ENCODE measurements at regions not wholly inside any gene's neighbourhood (a gene's known extent, or its start where the extent isn't known, plus 50 kb on each side); places are given as distances from the start of the nearest gene placed in this dataset.
A peak's percentile ranks its signal among the peaks of the same experiment; 100 is the strongest.

GRCh38 chrX:38899650-38900049, 98.4 kb downstream of the MID1IP1 start:
- TF ChIP-seq EZH2 (IDR thresholded peaks at IDR 0.05; ENCODE audit: borderline replicate concordance, low read length) (no peak), CTCF (IDR thresholded peaks at IDR 0.05; ENCODE audit: low read length) (no peak)
- H4K20me1 ChIP-seq (ENCODE audit: insufficient read depth, low read length), result no peaks in the 10 kb centered on the region
- H3K27me3 ChIP-seq (ENCODE audit: insufficient read depth, low read length), result no peaks in the 10 kb centered on the region
- H3K9me2 ChIP-seq (ENCODE audit: low read depth, low read length), result no peaks in the 10 kb centered on the region
- no peaks in the 10 kb centered on the region for H3F3A ChIP-seq (ENCODE audit: insufficient read depth, low read length)
- H3K36me3 ChIP-seq (ENCODE audit: insufficient read depth, low read length), result no peaks in the 10 kb centered on the region
- peaks cover 70% of the 10 kb centered on the region for H3K4me1 ChIP-seq (ENCODE audit: insufficient read depth, low read length, severe bottlenecking)
- H3K4me3 ChIP-seq (ENCODE audit: low read depth, low read length, poor library complexity, severe bottlenecking), result no peak overlapping the region
- no peak overlapping the region for H2AFZ ChIP-seq (ENCODE audit: low read length)
- no peak overlapping the region; the same call in 1 of the 2 replicates for H3K9ac ChIP-seq (ENCODE audit: low read length)
- H3K4me2 ChIP-seq (ENCODE audit: low read length), result no peak overlapping the region; the same call in 1 of the 2 replicates
- H3K9me3 ChIP-seq (ENCODE audit: low read length), result no peaks in the 10 kb centered on the region
- no peaks in the 10 kb centered on the region for H3K79me2 ChIP-seq (ENCODE audit: insufficient read depth, low read length)
- peak overlapping the region; percentile 87 for H3K27ac ChIP-seq (ENCODE audit: low read depth, low read length, poor library complexity, severe bottlenecking)

DNA sequence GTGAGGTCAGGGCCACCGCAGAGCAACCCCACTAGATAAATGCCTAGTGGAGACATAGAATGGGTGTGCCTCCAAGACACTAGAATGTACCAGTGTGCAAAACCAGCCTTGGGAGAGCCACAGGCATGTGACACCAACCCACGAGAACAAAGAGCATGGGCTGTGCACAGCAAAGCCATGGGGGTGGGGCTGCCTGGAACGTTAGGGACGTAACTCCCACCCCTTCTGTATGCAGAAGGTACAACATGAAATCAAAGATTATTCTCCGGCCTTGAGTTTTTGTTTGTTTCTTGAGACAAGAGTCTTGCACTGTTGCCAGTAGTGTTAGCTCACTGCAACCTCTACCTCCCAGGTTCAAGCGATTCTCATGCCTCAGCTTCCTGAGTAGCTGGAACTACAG, 99.5 kb downstream of the MID1IP1 start:
- Histone ChIP-seq H3K27ac (ENCODE audit: low read depth, low read length, poor library complexity, severe bottlenecking) (peak overlapping the region; percentile 87), H3K79me2 (ENCODE audit: insufficient read depth, low read length) (no peaks in the 10 kb centered on the region), H3K9ac (ENCODE audit: low read length) (no peak overlapping the region), H3K9me2 (ENCODE audit: low read depth, low read length) (no peaks in the 10 kb centered on the region), H3K4me1 (ENCODE audit: insufficient read depth, low read length, severe bottlenecking) (peaks cover 64% of the 10 kb centered on the region), H3K36me3 (ENCODE audit: insufficient read depth, low read length) (no peaks in the 10 kb centered on the region), H3F3A (ENCODE audit: insufficient read depth, low read length) (no peaks in the 10 kb centered on the region), H3K4me2 (ENCODE audit: low read length) (no peak overlapping the region), H2AFZ (ENCODE audit: low read length) (no peak overlapping the region), H4K20me1 (ENCODE audit: insufficient read depth, low read length) (no peaks in the 10 kb centered on the region), H3K4me3 (ENCODE audit: low read depth, low read length, poor library complexity, severe bottlenecking) (no peak overlapping the region), H3K27me3 (ENCODE audit: insufficient read depth, low read length) (no peaks in the 10 kb centered on the region), H3K9me3 (ENCODE audit: low read length) (no peaks in the 10 kb centered on the region)
- TF ChIP-seq CTCF (IDR thresholded peaks at IDR 0.05; ENCODE audit: low read length) (no peak), EZH2 (IDR thresholded peaks at IDR 0.05; ENCODE audit: borderline replicate concordance, low read length) (no peak)

GRCh38 chrX:38902972-38903492, 101.8 kb downstream of the MID1IP1 start:
- no peak overlapping the region for H3K9ac ChIP-seq (ENCODE audit: low read length)
- H3K27ac ChIP-seq (ENCODE audit: low read depth, low read length, poor library complexity, severe bottlenecking), result no peak overlapping the region
- H3K4me1 ChIP-seq (ENCODE audit: insufficient read depth, low read length, severe bottlenecking), result peaks cover 47% of the 10 kb centered on the region
- no peaks in the 10 kb centered on the region for H3K9me2 ChIP-seq (ENCODE audit: low read depth, low read length)
- no peaks in the 10 kb centered on the region for H3K9me3 ChIP-seq (ENCODE audit: low read length)
- no peaks in the 10 kb centered on the region for H4K20me1 ChIP-seq (ENCODE audit: insufficient read depth, low read length)
- no peaks in the 10 kb centered on the region for H3K36me3 ChIP-seq (ENCODE audit: insufficient read depth, low read length)
- TF ChIP-seq EZH2 (IDR thresholded peaks at IDR 0.05; ENCODE audit: borderline replicate concordance, low read length) (no peak), CTCF (IDR thresholded peaks at IDR 0.05; ENCODE audit: low read length) (no peak)
- H3F3A ChIP-seq (ENCODE audit: insufficient read depth, low read length), result no peaks in the 10 kb centered on the region
- no peaks in the 10 kb centered on the region for H3K27me3 ChIP-seq (ENCODE audit: insufficient read depth, low read length)
- no peak overlapping the region for H3K4me2 ChIP-seq (ENCODE audit: low read length)
- H2AFZ ChIP-seq (ENCODE audit: low read length), result no peak overlapping the region
- no peak overlapping the region for H3K4me3 ChIP-seq (ENCODE audit: low read depth, low read length, poor library complexity, severe bottlenecking)
- H3K79me2 ChIP-seq (ENCODE audit: insufficient read depth, low read length), result no peaks in the 10 kb centered on the region
